Astrocyte (in vitro differentiated cells and primary cell): ENCODE measurements at regions not wholly inside any gene's neighbourhood (a gene's known extent, or its start where the extent isn't known, plus 50 kb on each side); places are given as distances from the start of the nearest gene placed in this dataset.

Source experiments
- DNase-seq: peaks from one replicate; pipeline ENCODE4 v3.0.0-alpha.2; 2010; ENCODE audit warnings: low read depth
- FAIRE-seq: peaks from 2 replicates; lab custom pipeline; 2011; peaks lifted over from hg19 to GRCh38; lab: Jason Lieb, UNC
- H2AFZ ChIP-seq: 2 replicates; pipeline ENCODE4 v1.6.0; 2012; ENCODE audit warnings: low read depth, low read length, inconsistent platforms
- H3K27ac ChIP-seq: 2 replicates; pipeline ENCODE4 v1.5.1; 2011; ENCODE audit warnings: low read depth, low read length, inconsistent platforms
- H3K27me3 ChIP-seq: 2 replicates; pipeline ENCODE4 v1.6.0; 2011; ENCODE audit warnings: low read length, inconsistent platforms; ENCODE audit not compliant: insufficient read depth
- H3K36me3 ChIP-seq: 2 replicates; pipeline ENCODE4 v1.5.1; 2011; ENCODE audit warnings: low read length, inconsistent platforms; ENCODE audit not compliant: insufficient read depth
- H3K4me1 ChIP-seq: 2 replicates; pipeline ENCODE4 v1.5.1; 2011; ENCODE audit warnings: low read length, inconsistent platforms; ENCODE audit not compliant: insufficient read depth
- H3K4me2 ChIP-seq: 2 replicates; pipeline ENCODE4 v1.6.0; 2012; ENCODE audit warnings: low read length, inconsistent platforms
- H3K4me3 ChIP-seq: 2 replicates; pipeline ENCODE4 v1.5.1; 2011; ENCODE audit warnings: low read depth, mild to moderate bottlenecking, low read length, inconsistent platforms; ENCODE audit not compliant: insufficient read depth
- H3K79me2 ChIP-seq: 2 replicates; pipeline ENCODE4 v1.6.0; 2012; ENCODE audit warnings: mild to moderate bottlenecking, low read length, inconsistent platforms; ENCODE audit not compliant: insufficient read depth
- H3K9ac ChIP-seq: 2 replicates; pipeline ENCODE4 v1.6.0; 2012; ENCODE audit warnings: mild to moderate bottlenecking, low read length, inconsistent platforms
- H3K9me3 ChIP-seq: 2 replicates; pipeline ENCODE4 v1.5.1; 2012; ENCODE audit warnings: low read depth, mild to moderate bottlenecking, low read length, inconsistent platforms; ENCODE audit not compliant: insufficient read depth
- H4K20me1 ChIP-seq: 2 replicates; pipeline ENCODE4 v1.6.0; 2012; ENCODE audit warnings: low read length, inconsistent platforms; ENCODE audit not compliant: insufficient read depth
- H3K27ac Mint-ChIP-seq: one replicate; pipeline ENCODE4 v1.8.0; 2021; ENCODE audit warnings: mild to moderate bottlenecking, mixed read lengths; ENCODE audit not compliant: unreplicated experiment
- H3K27me3 Mint-ChIP-seq: one replicate; pipeline ENCODE4 v1.8.0; 2021; ENCODE audit warnings: low read depth, mixed read lengths; ENCODE audit not compliant: unreplicated experiment
- H3K36me3 Mint-ChIP-seq: one replicate; pipeline ENCODE4 v1.8.0; 2021; ENCODE audit warnings: low read depth, mixed read lengths; ENCODE audit not compliant: unreplicated experiment
- H3K4me1 Mint-ChIP-seq: one replicate; pipeline ENCODE4 v1.8.0; 2021; ENCODE audit warnings: low read depth, mixed read lengths; ENCODE audit not compliant: unreplicated experiment
- H3K4me3 Mint-ChIP-seq: one replicate; pipeline ENCODE4 v1.8.0; 2021; ENCODE audit warnings: mild to moderate bottlenecking, moderate library complexity, mixed read lengths; ENCODE audit not compliant: unreplicated experiment
- H3K9me3 Mint-ChIP-seq: one replicate; pipeline ENCODE4 v1.8.0; 2021; ENCODE audit warnings: mild to moderate bottlenecking, mixed read lengths; ENCODE audit not compliant: unreplicated experiment
- EZH2 ChIP-seq: IDR thresholded peaks from 2 replicates; pipeline ENCODE4 v1.6.1; 2012; ENCODE audit warnings: mild to moderate bottlenecking, low read length, inconsistent platforms; ENCODE audit not compliant: insufficient read depth
- TF ChIP-seq, protein P1 (sequence below): IDR thresholded peaks from 2 replicates; pipeline ENCODE4 v1.5.1; 2011; ENCODE audit warnings: low read depth, mild to moderate bottlenecking, inconsistent platforms, low read length, moderate library complexity; ENCODE audit not compliant: insufficient read depth

- Mint-ChIP-seq H3K4me3 (no peak overlapping the region), H3K27me3 (no peaks in the 10 kb centered on the region), H3K27ac (peak overlapping the region; percentile 85), H3K36me3 (peaks cover 2% of the 10 kb centered on the region), H3K4me1 (peaks cover 6% of the 10 kb centered on the region), H3K9me3 (peaks cover 1% of the 10 kb centered on the region)
- Histone ChIP-seq H3K4me3 (no peak overlapping the region), H3K4me2 (peak overlapping the region; percentile 8), H3K4me1 (peaks cover 4% of the 10 kb centered on the region), H3K27ac (peak overlapping the region; percentile 73), H3K36me3 (no peaks in the 10 kb centered on the region), H3K79me2 (no peaks in the 10 kb centered on the region), H3K27me3 (no peaks in the 10 kb centered on the region), H3K9ac (peak overlapping the region; percentile 57), H3K9me3 (no peaks in the 10 kb centered on the region), H4K20me1 (no peaks in the 10 kb centered on the region), H2AFZ (no peak overlapping the region)
- DNase-seq (peak; percentile 98), FAIRE-seq (no peak)
- no peak for TF ChIP-seq EZH2
- TF ChIP-seq, protein P1, sequence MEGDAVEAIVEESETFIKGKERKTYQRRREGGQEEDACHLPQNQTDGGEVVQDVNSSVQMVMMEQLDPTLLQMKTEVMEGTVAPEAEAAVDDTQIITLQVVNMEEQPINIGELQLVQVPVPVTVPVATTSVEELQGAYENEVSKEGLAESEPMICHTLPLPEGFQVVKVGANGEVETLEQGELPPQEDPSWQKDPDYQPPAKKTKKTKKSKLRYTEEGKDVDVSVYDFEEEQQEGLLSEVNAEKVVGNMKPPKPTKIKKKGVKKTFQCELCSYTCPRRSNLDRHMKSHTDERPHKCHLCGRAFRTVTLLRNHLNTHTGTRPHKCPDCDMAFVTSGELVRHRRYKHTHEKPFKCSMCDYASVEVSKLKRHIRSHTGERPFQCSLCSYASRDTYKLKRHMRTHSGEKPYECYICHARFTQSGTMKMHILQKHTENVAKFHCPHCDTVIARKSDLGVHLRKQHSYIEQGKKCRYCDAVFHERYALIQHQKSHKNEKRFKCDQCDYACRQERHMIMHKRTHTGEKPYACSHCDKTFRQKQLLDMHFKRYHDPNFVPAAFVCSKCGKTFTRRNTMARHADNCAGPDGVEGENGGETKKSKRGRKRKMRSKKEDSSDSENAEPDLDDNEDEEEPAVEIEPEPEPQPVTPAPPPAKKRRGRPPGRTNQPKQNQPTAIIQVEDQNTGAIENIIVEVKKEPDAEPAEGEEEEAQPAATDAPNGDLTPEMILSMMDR: no peak
These were observed 59.5 kb downstream of the PTGS2 start for GRCh38 chr1:186620566-186621350.

- peaks cover 6% of the 10 kb centered on the region for H3K4me1 Mint-ChIP-seq
- no peak for FAIRE-seq
- Histone ChIP-seq H3K79me2 (no peaks in the 10 kb centered on the region), H3K27ac (no peak overlapping the region), H4K20me1 (no peaks in the 10 kb centered on the region), H2AFZ (peak overlapping the region; percentile 57), H3K9me3 (no peaks in the 10 kb centered on the region), H3K4me2 (peak overlapping the region; percentile 57), H3K27me3 (no peaks in the 10 kb centered on the region), H3K36me3 (no peaks in the 10 kb centered on the region), H3K4me3 (no peak overlapping the region), H3K4me1 (peaks cover 4% of the 10 kb centered on the region), H3K9ac (peak overlapping the region; percentile 7)
- peaks cover 1% of the 10 kb centered on the region for H3K9me3 Mint-ChIP-seq
- DNase-seq: peak; percentile 25
- H3K27ac Mint-ChIP-seq: no peak overlapping the region
- no peak overlapping the region for H3K4me3 Mint-ChIP-seq
- H3K27me3 Mint-ChIP-seq: no peaks in the 10 kb centered on the region
- peaks cover 2% of the 10 kb centered on the region for H3K36me3 Mint-ChIP-seq
- TF ChIP-seq, protein P1: no peak
- TF ChIP-seq EZH2: no peak
These were observed 61.6 kb downstream of the PTGS2 start for GRCh38 chr1:186618401-186619170.
